RWPE1 (cell line): ENCODE measurements at regions not wholly inside any gene's neighbourhood (a gene's known extent, or its start where the extent isn't known, plus 50 kb on each side); places are given as distances from the start of the nearest gene placed in this dataset.
"Not testable (repeated sequence)": the region's sequence is repeated elsewhere in the genome, so short reads cannot be mapped to it uniquely, and the experiment has no call there.

ENCODE experiments used
- CTCF ChIA-PET: fragments of 350-600 bp; sonication (Branson Sonifier 250); formaldehyde crosslinking; extraction: SDS; loops from one replicate; lab custom pipeline; 2021; lab: Yijun Ruan, JAX
- POLR2A ChIA-PET: fragments of 400-600 bp; formaldehyde crosslinking; extraction: SDS; loops from one replicate; lab custom pipeline; 2020; ENCODE audit warnings: antibody characterized with exemption; ENCODE audit not compliant: low non-redundant PET; lab: Yijun Ruan, JAX
- DNase-seq: peaks from one replicate; pipeline ENCODE4 v3.0.0; 2012; ENCODE audit warnings: low spot score
- H3K27ac ChIP-seq: fragments of 450-650 bp; 2 replicates; pipeline ENCODE4 v1.5.1; 2017
- TF ChIP-seq, protein P1 (sequence below): fragments of 450-650 bp; conservative IDR thresholded peaks from 2 replicates; pipeline ENCODE4 v1.5.1; 2017; ENCODE audit warnings: low read depth, mild to moderate bottlenecking

DNA sequence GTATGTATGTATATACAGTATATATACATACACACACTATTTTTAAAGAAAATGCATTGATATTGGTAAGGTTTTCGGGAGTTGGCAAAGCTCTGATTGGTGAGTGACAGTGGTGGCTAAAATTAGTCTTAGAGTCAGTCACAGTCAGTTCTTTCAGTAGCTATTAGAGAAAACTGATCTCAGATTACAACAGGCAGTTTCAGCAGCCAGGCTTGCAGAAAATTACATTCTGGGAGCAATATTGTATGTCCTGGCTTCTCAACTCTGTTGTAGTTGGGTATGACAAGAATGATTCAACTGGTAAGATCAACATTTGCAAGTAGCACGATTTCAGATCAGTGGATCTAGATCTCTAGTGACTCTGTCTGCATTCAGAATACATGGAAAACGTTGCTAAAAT, 897.9 kb upstream of the AUTS2 start:
- no peak for DNase-seq
- CTCF ChIA-PET = no interaction called here
- POLR2A ChIA-PET = no interaction called here

DNA sequence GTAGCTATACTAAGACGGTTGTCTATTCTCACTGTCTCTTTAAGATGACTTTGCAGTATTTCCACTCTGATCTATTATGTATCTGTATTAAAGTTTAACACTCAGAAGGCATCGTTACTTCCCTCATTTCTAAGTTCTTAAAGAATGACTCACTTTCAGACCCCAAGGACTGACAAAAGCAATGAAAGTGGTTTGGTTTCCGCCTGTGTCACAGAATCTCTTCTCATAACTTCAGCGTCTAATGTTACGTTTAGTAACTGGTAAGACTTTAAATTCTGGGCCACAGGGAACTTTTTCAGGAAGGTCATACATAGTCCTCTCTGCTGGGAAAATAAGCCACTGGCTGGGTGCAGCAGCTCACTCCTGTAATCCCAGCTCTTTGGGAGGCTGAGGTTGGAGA, 892.0 kb upstream of the AUTS2 start:
- H3K27ac ChIP-seq = no peak overlapping the region
- no peak for DNase-seq
- ChIA-PET POLR2A (no interaction called here), CTCF (no interaction called here)
- TF ChIP-seq, protein P1, sequence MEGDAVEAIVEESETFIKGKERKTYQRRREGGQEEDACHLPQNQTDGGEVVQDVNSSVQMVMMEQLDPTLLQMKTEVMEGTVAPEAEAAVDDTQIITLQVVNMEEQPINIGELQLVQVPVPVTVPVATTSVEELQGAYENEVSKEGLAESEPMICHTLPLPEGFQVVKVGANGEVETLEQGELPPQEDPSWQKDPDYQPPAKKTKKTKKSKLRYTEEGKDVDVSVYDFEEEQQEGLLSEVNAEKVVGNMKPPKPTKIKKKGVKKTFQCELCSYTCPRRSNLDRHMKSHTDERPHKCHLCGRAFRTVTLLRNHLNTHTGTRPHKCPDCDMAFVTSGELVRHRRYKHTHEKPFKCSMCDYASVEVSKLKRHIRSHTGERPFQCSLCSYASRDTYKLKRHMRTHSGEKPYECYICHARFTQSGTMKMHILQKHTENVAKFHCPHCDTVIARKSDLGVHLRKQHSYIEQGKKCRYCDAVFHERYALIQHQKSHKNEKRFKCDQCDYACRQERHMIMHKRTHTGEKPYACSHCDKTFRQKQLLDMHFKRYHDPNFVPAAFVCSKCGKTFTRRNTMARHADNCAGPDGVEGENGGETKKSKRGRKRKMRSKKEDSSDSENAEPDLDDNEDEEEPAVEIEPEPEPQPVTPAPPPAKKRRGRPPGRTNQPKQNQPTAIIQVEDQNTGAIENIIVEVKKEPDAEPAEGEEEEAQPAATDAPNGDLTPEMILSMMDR = no peak

More for the DNA sequence above, 897.9 kb upstream of the AUTS2 start:
- TF ChIP-seq, protein P1 = no peak
- H3K27ac ChIP-seq = no peak overlapping the region

DNA sequence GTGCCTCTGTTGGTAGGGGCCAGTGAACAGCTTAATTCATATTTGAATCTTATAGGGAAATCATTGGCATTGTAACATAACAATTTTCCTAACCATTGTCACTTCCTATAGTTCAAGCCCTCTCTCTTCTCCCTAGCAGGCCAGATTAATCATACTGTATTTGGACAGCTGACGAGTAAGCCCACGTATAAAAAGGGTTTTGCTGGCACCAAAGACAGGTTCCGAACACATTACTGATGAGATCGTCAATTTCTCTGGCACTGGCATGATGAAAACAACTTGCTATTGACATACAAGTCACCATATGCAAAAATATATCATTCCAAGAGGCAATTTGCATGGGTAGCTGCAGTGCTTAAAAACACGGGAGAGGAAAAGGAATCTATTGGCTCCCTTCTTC, 891.1 kb upstream of the AUTS2 start:
- CTCF ChIA-PET = no interaction called here

DNA sequence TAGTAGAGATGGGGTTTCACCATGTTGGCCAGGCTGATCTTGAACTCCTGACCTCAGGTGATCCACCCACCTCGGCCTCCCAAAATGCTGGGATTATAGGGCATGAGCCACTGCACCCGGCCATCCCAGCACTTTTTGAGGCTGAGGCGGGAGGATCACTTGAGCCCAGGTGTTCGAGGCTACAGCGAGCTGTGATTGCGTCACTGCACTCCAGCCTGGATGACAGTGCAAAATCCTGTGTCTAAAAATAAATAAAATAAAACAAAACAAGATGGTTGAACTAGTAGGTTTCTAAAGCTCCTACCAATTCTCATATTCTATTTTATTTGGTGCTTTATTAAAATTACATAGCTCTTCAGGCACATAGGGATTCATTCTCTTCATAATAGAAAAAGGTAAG, 890.3 kb upstream of the AUTS2 start:
- DNase-seq = no peak
- ChIA-PET POLR2A (no interaction called here), CTCF (no interaction called here)
- TF ChIP-seq, protein P1 = no peak
- H3K27ac ChIP-seq = no peak overlapping the region

More for the DNA sequence above, 891.1 kb upstream of the AUTS2 start:
- no peak for DNase-seq
- no peak overlapping the region for H3K27ac ChIP-seq
- TF ChIP-seq, protein P1 = no peak
- POLR2A ChIA-PET = no interaction called here

DNA sequence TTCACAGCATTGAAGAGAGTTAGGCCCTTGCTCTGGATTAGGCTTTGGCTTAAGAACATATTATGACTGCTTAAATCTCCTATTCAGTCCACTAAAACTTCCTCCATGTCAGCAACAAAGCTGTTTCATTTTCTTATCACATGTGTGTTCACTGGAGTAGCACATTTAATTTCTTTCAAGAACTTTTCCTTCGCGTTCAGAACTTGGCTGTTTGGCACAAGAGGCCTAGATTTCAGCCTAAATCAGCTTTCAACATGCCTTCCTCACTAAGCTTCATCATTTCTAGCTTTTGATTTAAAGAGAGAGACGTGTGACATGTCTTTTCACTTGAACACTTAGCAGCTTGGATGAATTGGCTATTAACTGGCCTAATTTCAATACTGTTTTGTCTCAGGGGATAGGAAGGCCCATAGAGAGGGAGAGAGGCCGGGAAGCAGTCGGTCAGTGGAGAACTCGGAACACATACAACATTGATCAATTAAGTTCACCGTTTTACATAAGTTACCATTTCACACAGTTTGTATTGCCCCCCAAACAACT, 885.2 kb upstream of the AUTS2 start:
- CTCF ChIA-PET = interaction anchor here (0.6 kb wide), 1 partner anchor 268 kb away, joined by 4 read pairs; no protein-coding TSS in a partner anchor

DNA sequence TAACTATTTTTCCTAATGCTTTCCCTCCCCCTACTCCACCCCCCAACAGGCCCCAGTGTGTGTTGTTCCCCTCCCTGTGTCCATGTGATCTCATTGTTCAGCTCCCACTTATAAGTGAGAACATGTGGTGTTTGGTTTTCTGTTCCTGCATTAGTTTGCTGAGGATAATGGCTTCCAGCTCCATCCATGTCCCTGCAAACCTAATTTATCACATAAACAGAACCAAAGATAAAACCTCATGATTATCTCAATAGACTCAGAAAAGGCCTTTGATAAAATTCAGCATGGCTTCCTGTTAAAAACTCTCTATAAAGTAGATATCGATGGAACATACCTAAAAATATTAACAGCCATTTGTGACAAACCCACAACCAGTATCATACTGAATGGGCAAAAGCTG, 884.1 kb upstream of the AUTS2 start:
- CTCF ChIA-PET, POLR2A ChIA-PET: not testable (repeated sequence)

More for the DNA sequence above, 885.2 kb upstream of the AUTS2 start:
- no peak for DNase-seq
- POLR2A ChIA-PET = interaction anchor here (0.6 kb wide), 1 partner anchor 699 kb away, joined by 3 read pairs; no protein-coding TSS in a partner anchor
- H3K27ac ChIP-seq = no peak overlapping the region
- TF ChIP-seq, protein P1 = no peak

DNA sequence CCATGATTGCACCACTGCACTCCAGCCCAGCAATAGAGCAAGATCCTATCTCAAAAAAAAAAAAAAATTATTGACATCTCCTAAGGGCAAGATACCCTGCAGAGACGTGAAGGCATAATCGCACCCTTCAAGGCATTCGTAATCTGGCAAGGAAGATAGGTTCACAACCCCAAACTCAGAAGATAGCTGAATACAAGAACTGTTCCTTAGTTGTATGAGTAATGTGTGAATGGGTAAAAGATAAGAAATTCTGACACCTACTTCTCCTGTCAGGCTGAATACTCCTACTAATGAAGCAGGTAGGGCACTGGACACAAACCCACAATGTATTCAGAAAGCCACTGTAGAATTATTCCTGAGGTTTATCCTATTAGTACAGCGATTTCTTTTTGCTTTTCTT, 882.4 kb upstream of the AUTS2 start:
- ChIA-PET POLR2A (no interaction called here), CTCF (no interaction called here)
- TF ChIP-seq, protein P1 = no peak
- no peak overlapping the region for H3K27ac ChIP-seq
- DNase-seq = no peak

More for the DNA sequence above, 884.1 kb upstream of the AUTS2 start:
- not testable (repeated sequence) for H3K27ac ChIP-seq, DNase-seq
